Ascending aorta (tissue), 2 donors: ENCODE measurements at regions not wholly inside any gene's neighbourhood (a gene's known extent, or its start where the extent isn't known, plus 50 kb on each side); places are given as distances from the start of the nearest gene placed in this dataset.

ENCODE experiments used
- DNase-seq, 2 donors: peaks; one replicate each; pipeline ENCODE4 v3.0.0-alpha.2; 2019; ENCODE audit warnings: low spot score in 2 of 2
- H3K27ac ChIP-seq, 2 donors: fragments of 200-600 bp; sonication (generic); one replicate each; pipeline ENCODE4 v1.5.1; 2016 to 2017; ENCODE audit warnings: mild to moderate bottlenecking in 1 of 2
- H3K27me3 ChIP-seq: fragments of 200-600 bp; sonication (generic); one replicate; pipeline ENCODE4 v1.5.1; 2017
- H3K36me3 ChIP-seq, 2 donors: fragments of 200-600 bp; sonication (generic); one replicate each; pipeline ENCODE4 v1.5.1; 2016
- H3K4me1 ChIP-seq, 2 donors: fragments of 200-600 bp; sonication (generic); one replicate each; pipeline ENCODE4 v1.5.1; 2016 to 2017; ENCODE audit warnings: mild to moderate bottlenecking in 1 of 2
- H3K4me3 ChIP-seq, 2 donors: fragments of 200-600 bp; sonication (generic); one replicate each; pipeline ENCODE4 v1.5.1; 2016 to 2017; ENCODE audit warnings: mild to moderate bottlenecking in 1 of 2
- H3K9me3 ChIP-seq, 2 donors: fragments of 200-600 bp; sonication (generic); one replicate each; pipeline ENCODE4 v1.5.1; 2016
- CTCF ChIP-seq, 3 experiments: fragments of 200-600 bp in 2 of 3; fragments of 450-650 bp in 1 of 3; sonication (generic) in 2 of 3; IDR thresholded peaks; one replicate each; pipeline ENCODE4 v1.5.1; 2016 to 2019; ENCODE audit warnings: antibody characterized with exemption in 3 of 3, mild to moderate bottlenecking in 1 of 3, moderate library complexity in 1 of 3
- intact Hi-C: fragments of 100-400 bp; cut with DNase I; formaldehyde crosslinking; loops from one replicate; pipeline ENCODE4 v1.15.1; 2023

GRCh38 chr1:9472386-9473031 lies 66.8 kb upstream of the SLC25A33 start:
- H3K27ac ChIP-seq = no peak overlapping the region
- H3K9me3 ChIP-seq = no peaks in the 10 kb centered on the region
- H3K36me3 ChIP-seq = no peaks in the 10 kb centered on the region
- peaks cover 0 to 2% of the 10 kb centered on the region in 2 donors for H3K4me1 ChIP-seq
- no peak for DNase-seq
- H3K4me3 ChIP-seq = no peak overlapping the region
- intact Hi-C loops = no loop called here
- no peak for TF ChIP-seq CTCF (IDR thresholded peaks at IDR 0.05)
- no peaks in the 10 kb centered on the region for H3K27me3 ChIP-seq

GRCh38 chr1:9473032-9473807 lies 66.0 kb upstream of the SLC25A33 start:
- peak in 1 of 2 donors; percentile 82 for DNase-seq
- H3K4me1 ChIP-seq = no peaks in the 10 kb centered on the region
- H3K9me3 ChIP-seq = no peaks in the 10 kb centered on the region
- no peak for TF ChIP-seq CTCF (IDR thresholded peaks at IDR 0.05)
- H3K36me3 ChIP-seq = no peaks in the 10 kb centered on the region
- no peak overlapping the region for H3K4me3 ChIP-seq
- H3K27me3 ChIP-seq = no peaks in the 10 kb centered on the region
- intact Hi-C loops = no loop called here
- peak overlapping the region in 1 of 2 donors; percentile 10 for H3K27ac ChIP-seq

- Histone ChIP-seq H3K27me3 (no peaks in the 10 kb centered on the region), H3K9me3 (no peaks in the 10 kb centered on the region), H3K27ac (no peak overlapping the region), H3K4me1 (no peaks in the 10 kb centered on the region), H3K4me3 (no peak overlapping the region), H3K36me3 (no peaks in the 10 kb centered on the region)
- intact Hi-C loops = no loop called here
- no peak for TF ChIP-seq CTCF (IDR thresholded peaks at IDR 0.05)
- DNase-seq = no peak
These were observed 64.1 kb upstream of the SLC25A33 start for GRCh38 chr1:9475061-9475627.

- intact Hi-C loops = no loop called here
- H3K36me3 ChIP-seq = no peaks in the 10 kb centered on the region
- no peak for DNase-seq
- H3K4me3 ChIP-seq = no peak overlapping the region
- no peaks in the 10 kb centered on the region for H3K9me3 ChIP-seq
- no peaks in the 10 kb centered on the region for H3K4me1 ChIP-seq
- no peaks in the 10 kb centered on the region for H3K27me3 ChIP-seq
- no peak overlapping the region for H3K27ac ChIP-seq
- TF ChIP-seq CTCF (IDR thresholded peaks at IDR 0.05) = no peak
These were observed 62.3 kb upstream of the SLC25A33 start for GRCh38 chr1:9476790-9477463.

GRCh38 chr1:9477535-9477934 lies 61.7 kb upstream of the SLC25A33 start:
- no peaks in the 10 kb centered on the region for H3K27me3 ChIP-seq
- no peak for TF ChIP-seq CTCF (IDR thresholded peaks at IDR 0.05)
- H3K4me1 ChIP-seq = no peaks in the 10 kb centered on the region
- DNase-seq = no peak
- H3K36me3 ChIP-seq = no peaks in the 10 kb centered on the region
- no peaks in the 10 kb centered on the region for H3K9me3 ChIP-seq
- intact Hi-C loops = no loop called here
- H3K27ac ChIP-seq = no peak overlapping the region
- H3K4me3 ChIP-seq = no peak overlapping the region
